ENCODE measurements at regions not wholly inside any gene's neighbourhood (a gene's known extent, or its start where the extent isn't known, plus 50 kb on each side); places are given as distances from the start of the nearest gene placed in this dataset.

DNA sequence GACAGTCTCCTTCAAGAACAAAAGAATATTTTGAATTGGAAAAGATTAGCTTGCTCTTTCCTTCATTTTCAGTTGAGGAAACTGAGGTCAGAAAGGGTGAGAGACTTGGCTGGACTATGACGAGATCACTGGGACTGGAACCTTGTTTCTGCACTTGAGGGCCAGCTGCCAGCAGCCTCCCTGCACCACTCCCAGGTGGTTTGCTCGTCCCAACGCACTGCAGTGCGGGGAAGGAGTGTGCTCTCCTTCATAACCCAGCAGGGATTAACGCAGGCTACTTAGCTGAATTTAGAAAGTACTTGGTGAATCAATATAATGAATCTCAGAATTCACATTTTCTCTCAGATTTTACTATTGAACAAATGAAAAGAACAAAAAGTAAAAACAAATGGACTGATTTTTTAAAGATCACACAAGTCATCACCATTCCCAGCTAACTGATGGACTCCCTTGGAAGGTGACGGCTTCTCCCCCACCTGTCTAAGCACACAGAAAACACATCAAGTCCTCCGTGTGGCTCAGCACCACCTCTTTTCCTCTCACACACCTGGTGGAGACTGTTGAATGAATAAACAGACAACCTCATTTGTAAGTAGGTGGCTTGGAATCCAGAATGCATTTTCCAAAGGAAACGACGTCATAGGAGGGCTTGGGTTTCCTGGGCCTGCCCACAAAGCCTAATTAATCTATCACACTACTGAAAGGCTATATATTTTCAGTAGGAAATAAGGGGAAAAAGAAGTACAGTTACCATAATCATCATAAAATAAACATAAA is 121.0 kb downstream of the QRSL1 start:
- H2AFZ ChIP-seq (ENCODE audit: low read depth, low read length): no peak overlapping the region
- H2BK15ac ChIP-seq (ENCODE audit: low read depth, poor library complexity, severe bottlenecking): no peak overlapping the region
- WGBS: 63% methylated on average over 4 of the region's 9 CpGs
- H3K4me2 ChIP-seq (ENCODE audit: low read length, poor library complexity, severe bottlenecking): no peak overlapping the region
- peaks cover 0 to 7% of the 10 kb centered on the region in 2 experiments for H3K27me3 ChIP-seq (ENCODE audit: control insufficient read depth in 1 of 2, insufficient read depth in 1 of 2, low read length in 2 of 2)
- no peak overlapping the region for H3K23ac ChIP-seq (ENCODE audit: low read length in 2 of 2)
- no peak overlapping the region for H3K18ac ChIP-seq (ENCODE audit: low read depth in 1 of 2, low read length in 2 of 2)
- no peak overlapping the region for H4K91ac ChIP-seq (ENCODE audit: low read length)
- H4K8ac ChIP-seq (ENCODE audit: low read length): no peak overlapping the region
- H3K4me1 ChIP-seq (ENCODE audit: control insufficient read depth, insufficient read depth, low read depth, low read length): peaks cover 22% of the 10 kb centered on the region
- no peak overlapping the region for H3K9ac ChIP-seq (ENCODE audit: low read length)
- no peak overlapping the region for H2BK12ac ChIP-seq (ENCODE audit: low read length in 2 of 2)
- no peaks in the 10 kb centered on the region for H3K9me3 ChIP-seq (ENCODE audit: control insufficient read depth, low read length)
- no peak overlapping the region for H3K4me3 ChIP-seq (ENCODE audit: insufficient read depth in 1 of 2, low read depth in 1 of 2, low read length in 2 of 2)
- H3K14ac ChIP-seq (ENCODE audit: low read length in 2 of 2): no peak overlapping the region
- H2BK120ac ChIP-seq (ENCODE audit: low read depth, low read length): no peak overlapping the region
- no peaks in the 10 kb centered on the region for H3K36me3 ChIP-seq (ENCODE audit: control insufficient read depth in 1 of 2, insufficient read depth in 2 of 2, low read depth in 1 of 2, low read length in 2 of 2)
- H2AK5ac ChIP-seq (ENCODE audit: low read length, severe bottlenecking): peak overlapping the region; percentile 37
- H3K4ac ChIP-seq (ENCODE audit: low read depth in 1 of 2, low read length in 2 of 2): no peak overlapping the region
- no peaks in the 10 kb centered on the region for H3K79me1 ChIP-seq (replicated peaks; ENCODE audit: low read length, poor library complexity, severe bottlenecking)
- no peak for DNase-seq
- no peak overlapping the region for H3K27ac ChIP-seq (ENCODE audit: low read length, poor library complexity, severe bottlenecking)
- H2BK5ac ChIP-seq (ENCODE audit: low read depth, low read length, poor library complexity, severe bottlenecking): no peak overlapping the region

DNA sequence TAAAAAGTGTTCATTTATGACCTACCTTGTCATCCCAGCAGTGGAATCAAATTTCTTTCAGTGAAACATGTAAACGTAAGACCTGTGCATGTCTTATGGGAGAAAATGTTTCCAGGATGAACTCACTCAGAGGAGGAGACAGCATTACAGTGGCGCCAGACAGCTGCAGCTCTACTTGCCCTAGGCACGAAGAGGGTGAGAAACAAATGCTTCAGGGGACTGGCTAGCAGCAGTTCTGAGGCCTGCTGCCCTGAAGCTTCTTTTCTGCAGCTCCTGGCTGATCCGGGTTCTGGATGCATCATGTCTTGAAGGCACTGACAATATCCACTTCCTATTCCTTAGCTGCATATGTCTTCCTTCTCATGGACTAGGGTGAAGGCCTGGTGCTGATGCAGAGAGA is 120.2 kb downstream of the QRSL1 start:
- H2BK120ac ChIP-seq (ENCODE audit: low read depth, low read length): no peak overlapping the region
- no peak overlapping the region for H3K4me3 ChIP-seq (ENCODE audit: insufficient read depth in 1 of 2, low read depth in 1 of 2, low read length in 2 of 2)
- H4K91ac ChIP-seq (ENCODE audit: low read length): no peak overlapping the region
- no peak overlapping the region for H2BK15ac ChIP-seq (ENCODE audit: low read depth, poor library complexity, severe bottlenecking)
- no peak overlapping the region for H2BK12ac ChIP-seq (ENCODE audit: low read length in 2 of 2)
- no peak overlapping the region for H3K18ac ChIP-seq (ENCODE audit: low read depth in 1 of 2, low read length in 2 of 2)
- H2AK5ac ChIP-seq (ENCODE audit: low read length, severe bottlenecking): peak overlapping the region; percentile 37
- no peak overlapping the region for H2AFZ ChIP-seq (ENCODE audit: low read depth, low read length)
- no peak overlapping the region for H3K14ac ChIP-seq (ENCODE audit: low read length in 2 of 2)
- peaks cover 0 to 11% of the 10 kb centered on the region in 2 experiments for H3K27me3 ChIP-seq (ENCODE audit: control insufficient read depth in 1 of 2, insufficient read depth in 1 of 2, low read length in 2 of 2)
- peaks cover 22% of the 10 kb centered on the region for H3K4me1 ChIP-seq (ENCODE audit: control insufficient read depth, insufficient read depth, low read depth, low read length)
- no peak overlapping the region for H4K8ac ChIP-seq (ENCODE audit: low read length)
- no peaks in the 10 kb centered on the region for H3K9me3 ChIP-seq (ENCODE audit: control insufficient read depth, low read length)
- no peak overlapping the region for H3K4me2 ChIP-seq (ENCODE audit: low read length, poor library complexity, severe bottlenecking)
- H3K27ac ChIP-seq (ENCODE audit: low read length, poor library complexity, severe bottlenecking): peak overlapping the region; percentile 44
- no peak overlapping the region for H2BK5ac ChIP-seq (ENCODE audit: low read depth, low read length, poor library complexity, severe bottlenecking)
- DNase-seq: peak; percentile 6
- no peak overlapping the region for H3K9ac ChIP-seq (ENCODE audit: low read length)
- H3K36me3 ChIP-seq (ENCODE audit: control insufficient read depth in 1 of 2, insufficient read depth in 2 of 2, low read depth in 1 of 2, low read length in 2 of 2): no peaks in the 10 kb centered on the region
- no peaks in the 10 kb centered on the region for H3K79me1 ChIP-seq (replicated peaks; ENCODE audit: low read length, poor library complexity, severe bottlenecking)
- no peak overlapping the region for H3K23ac ChIP-seq (ENCODE audit: low read length in 2 of 2)
- H3K4ac ChIP-seq (ENCODE audit: low read depth in 1 of 2, low read length in 2 of 2): no peak overlapping the region
- 65% methylated on average over 4 of the region's 4 CpGs for WGBS

- Histone ChIP-seq H3K27me3 (ENCODE audit: control insufficient read depth in 1 of 2, insufficient read depth in 1 of 2, low read length in 2 of 2) (peaks cover 0 to 13% of the 10 kb centered on the region in 2 experiments), H4K91ac (ENCODE audit: low read length) (no peak overlapping the region), H3K27ac (ENCODE audit: low read length, poor library complexity, severe bottlenecking) (no peak overlapping the region), H3K4me3 (ENCODE audit: insufficient read depth in 1 of 2, low read depth in 1 of 2, low read length in 2 of 2) (no peak overlapping the region), H4K8ac (ENCODE audit: low read length) (no peak overlapping the region), H2AFZ (ENCODE audit: low read depth, low read length) (no peak overlapping the region), H2BK120ac (ENCODE audit: low read depth, low read length) (no peak overlapping the region), H2BK12ac (ENCODE audit: low read length in 2 of 2) (no peak overlapping the region), H3K9me3 (ENCODE audit: control insufficient read depth, low read length) (no peaks in the 10 kb centered on the region), H3K79me1 (replicated peaks; ENCODE audit: low read length, poor library complexity, severe bottlenecking) (no peaks in the 10 kb centered on the region), H3K36me3 (ENCODE audit: control insufficient read depth in 1 of 2, insufficient read depth in 2 of 2, low read depth in 1 of 2, low read length in 2 of 2) (no peaks in the 10 kb centered on the region), H2BK15ac (ENCODE audit: low read depth, poor library complexity, severe bottlenecking) (no peak overlapping the region), H3K14ac (ENCODE audit: low read length in 2 of 2) (no peak overlapping the region), H2AK5ac (ENCODE audit: low read length, severe bottlenecking) (no peak overlapping the region), H2BK5ac (ENCODE audit: low read depth, low read length, poor library complexity, severe bottlenecking) (no peak overlapping the region), H3K9ac (ENCODE audit: low read length) (no peak overlapping the region), H3K4me1 (ENCODE audit: control insufficient read depth, insufficient read depth, low read depth, low read length) (peaks cover 22% of the 10 kb centered on the region), H3K4me2 (ENCODE audit: low read length, poor library complexity, severe bottlenecking) (no peak overlapping the region), H3K23ac (ENCODE audit: low read length in 2 of 2) (no peak overlapping the region), H3K4ac (ENCODE audit: low read depth in 1 of 2, low read length in 2 of 2) (no peak overlapping the region), H3K18ac (ENCODE audit: low read depth in 1 of 2, low read length in 2 of 2) (no peak overlapping the region)
- DNase-seq: peak; percentile 4
- 58% methylated on average over 3 of the region's 3 CpGs for WGBS
These were observed 119.3 kb downstream of the QRSL1 start for GRCh38 chr6:106748547-106749207.

GRCh38 chr6:106747139-106747538 is 117.8 kb downstream of the QRSL1 start:
- Histone ChIP-seq H3K18ac (ENCODE audit: low read depth in 1 of 2, low read length in 2 of 2) (no peak overlapping the region), H3K9me3 (ENCODE audit: control insufficient read depth, low read length) (no peaks in the 10 kb centered on the region), H3K4me2 (ENCODE audit: low read length, poor library complexity, severe bottlenecking) (no peak overlapping the region), H2BK12ac (ENCODE audit: low read length in 2 of 2) (no peak overlapping the region), H3K27me3 (ENCODE audit: control insufficient read depth in 1 of 2, insufficient read depth in 1 of 2, low read length in 2 of 2) (peaks cover 0 to 13% of the 10 kb centered on the region in 2 experiments), H3K4me1 (ENCODE audit: control insufficient read depth, insufficient read depth, low read depth, low read length) (peaks cover 19% of the 10 kb centered on the region), H2BK15ac (ENCODE audit: low read depth, poor library complexity, severe bottlenecking) (no peak overlapping the region), H3K27ac (ENCODE audit: low read length, poor library complexity, severe bottlenecking) (no peak overlapping the region), H2AK5ac (ENCODE audit: low read length, severe bottlenecking) (no peak overlapping the region), H3K79me1 (replicated peaks; ENCODE audit: low read length, poor library complexity, severe bottlenecking) (no peaks in the 10 kb centered on the region), H3K9ac (ENCODE audit: low read length) (no peak overlapping the region), H4K91ac (ENCODE audit: low read length) (no peak overlapping the region), H3K14ac (ENCODE audit: low read length in 2 of 2) (no peak overlapping the region), H3K36me3 (ENCODE audit: control insufficient read depth in 1 of 2, insufficient read depth in 2 of 2, low read depth in 1 of 2, low read length in 2 of 2) (no peaks in the 10 kb centered on the region), H2BK5ac (ENCODE audit: low read depth, low read length, poor library complexity, severe bottlenecking) (no peak overlapping the region), H3K4ac (ENCODE audit: low read depth in 1 of 2, low read length in 2 of 2) (no peak overlapping the region), H2AFZ (ENCODE audit: low read depth, low read length) (no peak overlapping the region), H4K8ac (ENCODE audit: low read length) (no peak overlapping the region), H3K4me3 (ENCODE audit: insufficient read depth in 1 of 2, low read depth in 1 of 2, low read length in 2 of 2) (no peak overlapping the region), H3K23ac (ENCODE audit: low read length in 2 of 2) (no peak overlapping the region), H2BK120ac (ENCODE audit: low read depth, low read length) (no peak overlapping the region)
- WGBS: 100% methylated on average over 1 of the region's 1 CpG
- DNase-seq: no peak
